ENCODE measurements at regions not wholly inside any gene's neighbourhood (a gene's known extent, or its start where the extent isn't known, plus 50 kb on each side); places are given as distances from the start of the nearest gene placed in this dataset.

GRCh38 chr6:26149240-26149639 is 62.0 kb downstream of the HFE start:
- no peak for DNase-seq

DNA sequence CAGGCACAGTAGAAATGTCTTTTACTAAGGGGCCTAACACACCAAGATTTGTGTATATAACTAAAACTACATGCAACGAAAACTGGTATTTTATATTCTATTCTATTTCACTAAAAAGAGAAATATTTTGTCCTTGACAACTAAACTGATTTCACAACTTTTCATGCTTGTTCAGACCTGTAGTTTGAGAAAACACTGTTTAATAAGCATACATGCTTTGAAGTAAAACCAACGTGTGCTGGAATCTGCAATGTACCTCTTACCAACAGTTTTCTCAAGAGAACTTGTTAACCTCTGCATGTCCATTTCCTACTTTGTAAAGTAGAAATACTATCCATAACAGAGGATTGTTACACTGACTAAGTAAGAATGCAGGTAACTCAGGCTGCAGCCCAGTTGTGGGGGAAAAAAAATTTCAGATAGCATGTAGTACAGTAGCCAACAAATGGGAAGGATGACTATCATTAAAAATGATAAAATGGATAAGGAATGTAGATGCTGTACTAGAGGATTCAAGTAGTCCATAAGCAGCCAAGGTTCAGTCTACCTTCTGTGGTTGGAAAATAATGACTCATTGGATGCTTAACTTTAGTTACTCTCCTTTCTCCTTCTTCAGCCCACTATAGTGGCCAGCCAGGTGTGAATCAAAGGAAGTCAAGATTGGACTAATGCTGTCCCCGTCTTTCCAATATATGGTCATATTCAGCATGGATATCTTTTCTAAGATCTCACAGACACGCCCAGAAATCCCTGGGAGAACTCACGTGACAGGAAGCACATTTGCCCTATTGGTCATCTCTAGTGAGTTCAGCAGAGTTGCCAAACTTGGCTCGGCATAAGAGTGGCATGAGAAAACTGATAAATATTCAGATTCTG is 65.2 kb downstream of the HFE start:
- DNase-seq: no peak

- no peak for DNase-seq
Observed at GRCh38 chr6:26155061-26155930, 68.1 kb downstream of the HFE start.

DNA sequence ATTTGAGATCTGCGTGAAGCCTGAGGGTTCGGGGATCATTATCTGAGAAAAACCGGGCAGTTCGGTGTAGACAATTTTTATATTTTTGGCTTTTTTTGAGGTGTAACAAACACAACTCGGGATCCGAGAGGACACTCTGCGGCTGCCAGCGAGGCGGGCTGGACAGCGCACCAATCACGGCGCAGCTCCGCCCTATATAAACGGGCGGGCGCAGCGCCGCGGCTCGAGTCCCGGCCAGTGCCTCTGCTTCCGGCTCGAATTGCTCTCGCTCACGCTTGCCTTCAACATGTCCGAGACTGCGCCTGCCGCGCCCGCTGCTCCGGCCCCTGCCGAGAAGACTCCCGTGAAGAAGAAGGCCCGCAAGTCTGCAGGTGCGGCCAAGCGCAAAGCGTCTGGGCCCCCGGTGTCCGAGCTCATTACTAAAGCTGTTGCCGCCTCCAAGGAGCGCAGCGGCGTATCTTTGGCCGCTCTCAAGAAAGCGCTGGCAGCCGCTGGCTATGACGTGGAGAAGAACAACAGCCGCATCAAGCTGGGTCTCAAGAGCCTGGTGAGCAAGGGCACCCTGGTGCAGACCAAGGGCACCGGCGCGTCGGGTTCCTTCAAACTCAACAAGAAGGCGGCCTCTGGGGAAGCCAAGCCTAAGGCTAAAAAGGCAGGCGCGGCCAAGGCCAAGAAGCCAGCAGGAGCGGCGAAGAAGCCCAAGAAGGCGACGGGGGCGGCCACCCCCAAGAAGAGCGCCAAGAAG is 69.0 kb downstream of the HFE start:
- DNase-seq: peak; percentile 83

GRCh38 chr6:26156850-26157250 is 69.6 kb downstream of the HFE start:
- no peak for DNase-seq

- peak; percentile 70 for DNase-seq
Observed at GRCh38 chr6:26157251-26158075, 70.2 kb downstream of the HFE start.

GRCh38 chr6:26158076-26158580 is 70.9 kb downstream of the HFE start:
- peak; percentile 95 for DNase-seq

GRCh38 chr6:26158581-26159356 is 71.5 kb downstream of the HFE start:
- peak; percentile 81 for DNase-seq

GRCh38 chr6:26159357-26160273 is 72.4 kb downstream of the HFE start:
- no peak for DNase-seq

DNA sequence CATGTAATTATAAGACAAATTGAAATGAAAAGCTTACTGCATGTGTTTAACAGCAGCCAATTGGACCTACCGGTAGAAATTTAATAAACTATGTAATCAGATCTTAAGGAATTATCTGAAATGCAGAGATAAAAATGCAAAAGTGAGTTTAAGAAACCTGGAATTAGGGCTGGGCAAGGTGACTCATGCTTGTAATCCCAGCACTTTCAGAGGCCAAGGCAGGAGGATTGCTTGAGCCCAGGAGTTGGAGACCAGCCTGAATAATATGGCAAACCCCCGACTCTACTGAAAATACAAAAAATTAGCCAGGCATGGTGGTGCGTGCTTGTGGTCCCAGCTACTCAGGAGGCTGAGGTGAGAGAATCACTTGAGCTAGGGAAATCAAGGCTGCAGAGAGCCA is 74.1 kb downstream of the HFE start:
- no peak for DNase-seq

DNA sequence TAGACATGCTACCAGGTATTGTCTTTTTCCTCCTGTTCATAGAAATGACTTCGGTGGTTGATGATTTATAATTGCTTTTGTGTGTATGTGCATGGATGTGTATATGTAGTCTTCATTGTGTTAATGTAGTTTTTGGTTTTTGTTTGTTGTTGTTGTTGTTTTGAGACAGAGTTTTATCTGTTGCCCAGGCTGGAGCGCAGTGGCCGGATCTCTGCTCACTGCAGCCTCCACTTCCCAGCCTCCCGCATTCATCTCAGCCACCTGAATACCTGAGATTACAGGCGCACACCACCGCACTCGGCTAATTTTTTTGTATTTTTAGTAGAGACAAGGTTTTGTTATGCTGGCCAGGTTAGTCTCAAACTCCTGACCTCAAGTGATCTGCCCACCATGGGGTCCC is 75.2 kb downstream of the HFE start:
- no peak for DNase-seq

- no peak for DNase-seq
Observed at GRCh38 chr6:26163427-26164119, 76.3 kb downstream of the HFE start.

- no peak for DNase-seq
Observed at GRCh38 chr6:26164120-26164505, 76.9 kb downstream of the HFE start.

- DNase-seq: no peak
Observed at GRCh38 chr6:26165261-26165790, 78.1 kb downstream of the HFE start.

- no peak for DNase-seq
Observed at GRCh38 chr6:26170181-26170580, 83.0 kb downstream of the HFE start.

- peak; percentile 27 for DNase-seq
Observed at GRCh38 chr6:26170951-26171841, 84.0 kb downstream of the HFE start.

GRCh38 chr6:26172608-26172968 is 85.4 kb downstream of the HFE start:
- DNase-seq: peak; percentile 63

DNA sequence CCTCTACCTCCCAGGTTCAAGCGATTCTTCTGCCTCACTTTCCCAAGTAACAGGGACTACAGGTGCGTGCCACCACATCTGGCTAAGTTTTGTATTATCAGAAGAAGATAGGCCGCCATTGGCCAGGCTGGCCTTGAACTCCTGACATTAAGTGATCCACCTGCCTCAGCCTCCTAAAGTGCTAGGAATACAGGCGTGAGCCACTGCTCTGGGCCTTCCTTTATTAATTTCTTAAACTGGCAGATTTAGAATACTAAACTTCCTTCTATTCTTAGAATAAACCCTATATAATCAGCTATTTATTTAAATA is 86.6 kb downstream of the HFE start:
- DNase-seq: no peak
